Neural crest cell (in vitro differentiated cells): ENCODE measurements at regions not wholly inside any gene's neighbourhood (a gene's known extent, or its start where the extent isn't known, plus 50 kb on each side); places are given as distances from the start of the nearest gene placed in this dataset.

Source experiments
- DNase-seq: peaks from one replicate; pipeline ENCODE4 v3.0.0; 2021; ENCODE audit warnings: low read depth, mixed read lengths, low spot score
- H3K27ac Mint-ChIP-seq: one replicate; pipeline ENCODE4 v1.8.0; 2021; ENCODE audit warnings: mild to moderate bottlenecking, mixed read lengths; ENCODE audit not compliant: unreplicated experiment
- H3K27me3 Mint-ChIP-seq: 2 replicates; pipeline ENCODE4 v1.8.0; 2021; ENCODE audit warnings: low read depth, mild to moderate bottlenecking, mixed read lengths
- H3K36me3 Mint-ChIP-seq: 2 replicates; pipeline ENCODE4 v1.8.0; 2021; ENCODE audit warnings: low read depth, mild to moderate bottlenecking, mixed read lengths
- H3K4me1 Mint-ChIP-seq: 2 replicates; pipeline ENCODE4 v1.8.0; 2021; ENCODE audit warnings: mixed read lengths
- H3K4me3 Mint-ChIP-seq: one replicate; pipeline ENCODE4 v1.8.0; 2021; ENCODE audit warnings: mild to moderate bottlenecking, mixed read lengths
- H3K9me3 Mint-ChIP-seq: 2 replicates; pipeline ENCODE4 v1.8.0; 2021; ENCODE audit warnings: mixed read lengths
- CTCF ChIP-seq: fragments of 200-600 bp; sonication (generic); conservative IDR thresholded peaks from 2 replicates; pipeline ENCODE4 v1.5.0; 2021; ENCODE audit warnings: antibody characterized with exemption, mild to moderate bottlenecking

DNA sequence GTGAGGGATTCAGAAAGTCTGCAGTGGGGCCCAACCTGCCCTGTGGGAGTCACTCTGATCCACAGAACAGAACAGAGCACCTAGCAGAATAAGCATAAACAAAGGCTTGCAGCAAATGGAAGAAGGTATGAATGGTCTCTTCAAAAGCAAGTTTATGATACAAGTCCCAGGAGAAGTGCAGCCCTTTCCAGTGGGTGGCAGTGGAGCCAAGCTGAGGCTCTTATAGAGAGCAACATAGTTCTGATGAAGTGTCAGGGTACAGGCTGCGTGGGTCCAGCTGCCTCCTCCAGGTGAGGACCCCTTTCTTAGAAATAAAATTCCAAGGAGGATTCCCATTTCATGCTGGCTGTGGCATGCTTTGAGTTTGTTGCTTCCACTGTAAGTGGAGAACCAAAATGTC, 88.8 kb upstream of the PAK3 start:
- Mint-ChIP-seq H3K27me3 (no peaks in the 10 kb centered on the region), H3K4me1 (peaks cover 23% of the 10 kb centered on the region), H3K36me3 (no peaks in the 10 kb centered on the region), H3K27ac (no peak overlapping the region), H3K9me3 (no peaks in the 10 kb centered on the region), H3K4me3 (no peak overlapping the region)
- no peak for DNase-seq
- no peak for TF ChIP-seq CTCF

GRCh38 chrX:111006116-111006515, 89.9 kb upstream of the PAK3 start:
- no peak for DNase-seq
- TF ChIP-seq CTCF: no peak
- no peak overlapping the region for H3K27ac Mint-ChIP-seq
- no peaks in the 10 kb centered on the region for H3K27me3 Mint-ChIP-seq
- H3K36me3 Mint-ChIP-seq: no peaks in the 10 kb centered on the region
- peaks cover 23% of the 10 kb centered on the region for H3K4me1 Mint-ChIP-seq
- H3K9me3 Mint-ChIP-seq: no peaks in the 10 kb centered on the region
- no peak overlapping the region for H3K4me3 Mint-ChIP-seq

- no peak for TF ChIP-seq CTCF
These were observed 90.8 kb upstream of the PAK3 start for GRCh38 chrX:111005166-111005565.

GRCh38 chrX:111003118-111003517, 92.9 kb upstream of the PAK3 start:
- DNase-seq: no peak
- Mint-ChIP-seq H3K27me3 (no peaks in the 10 kb centered on the region), H3K4me3 (no peak overlapping the region), H3K4me1 (peaks cover 18% of the 10 kb centered on the region), H3K9me3 (no peaks in the 10 kb centered on the region), H3K36me3 (peaks cover 5% of the 10 kb centered on the region), H3K27ac (no peak overlapping the region)
- TF ChIP-seq CTCF: no peak

More at GRCh38 chrX:111005166-111005565, 90.8 kb upstream of the PAK3 start:
- Mint-ChIP-seq H3K4me1 (peaks cover 23% of the 10 kb centered on the region), H3K27ac (peak overlapping the region; percentile 81), H3K27me3 (no peaks in the 10 kb centered on the region), H3K36me3 (no peaks in the 10 kb centered on the region), H3K9me3 (no peaks in the 10 kb centered on the region), H3K4me3 (no peak overlapping the region)
- DNase-seq: no peak

GRCh38 chrX:110992611-110993010, 103.4 kb upstream of the PAK3 start:
- Mint-ChIP-seq H3K4me1 (no peaks in the 10 kb centered on the region), H3K27ac (no peak overlapping the region), H3K27me3 (peaks cover 2% of the 10 kb centered on the region), H3K36me3 (no peaks in the 10 kb centered on the region), H3K4me3 (no peak overlapping the region), H3K9me3 (no peaks in the 10 kb centered on the region)
- DNase-seq: peak; percentile 9
- peak; percentile 70 for TF ChIP-seq CTCF

- Mint-ChIP-seq H3K27ac (peak overlapping the region; percentile 17), H3K4me3 (no peak overlapping the region), H3K36me3 (no peaks in the 10 kb centered on the region), H3K4me1 (no peaks in the 10 kb centered on the region), H3K9me3 (no peaks in the 10 kb centered on the region), H3K27me3 (peaks cover 11% of the 10 kb centered on the region)
- TF ChIP-seq CTCF: no peak
- DNase-seq: no peak
These were observed 106.1 kb upstream of the PAK3 start for GRCh38 chrX:110989869-110990268.
